SK-N-SH treated with all-trans-retinoic acid at 6 μM for 48 hours (cell line): ENCODE measurements at regions not wholly inside any gene's neighbourhood (a gene's known extent, or its start where the extent isn't known, plus 50 kb on each side); places are given as distances from the start of the nearest gene placed in this dataset.

Experiments used
- ATAC-seq: fragments of 200-7000 bp; cut with Tn5 transposase; 3 replicates; pipeline ENCODE4 v1.9.1; 2020; ENCODE audit warnings: mild to moderate bottlenecking, moderate library complexity
- ARNTL ChIP-seq: fragments of 450-650 bp; formaldehyde crosslinking; IDR thresholded peaks from 2 replicates; pipeline ENCODE4 v1.5.0; 2020; ENCODE audit warnings: low read depth, mild to moderate bottlenecking, moderate library complexity, borderline replicate concordance
- CREB5 ChIP-seq: fragments of 250-450 bp; sonication (Bioruptor Pico); IDR thresholded peaks from 2 replicates; pipeline ENCODE4 v1.5.1; 2020; ENCODE audit warnings: low read depth, mild to moderate bottlenecking, moderate library complexity
- CSDC2 ChIP-seq: fragments of 250-450 bp; sonication (Bioruptor Pico); IDR thresholded peaks from 2 replicates; pipeline ENCODE4 v1.5.0; 2020; ENCODE audit warnings: mild to moderate bottlenecking, moderate library complexity
- CSRNP3 ChIP-seq: fragments of 250-450 bp; sonication (Bioruptor Pico); IDR thresholded peaks from 2 replicates; pipeline ENCODE4 v1.5.1; 2021; ENCODE audit warnings: mild to moderate bottlenecking, moderate library complexity
- ESRRG ChIP-seq: fragments of 250-450 bp; sonication (Bioruptor Pico); IDR thresholded peaks from 2 replicates; pipeline ENCODE4 v1.6.1; 2021; ENCODE audit warnings: mild to moderate bottlenecking
- GLIS3 ChIP-seq: fragments of 250-450 bp; sonication (Bioruptor Pico); IDR thresholded peaks from 2 replicates; pipeline ENCODE4 v1.5.0; 2020; ENCODE audit warnings: mild to moderate bottlenecking, moderate library complexity
- ISL1 ChIP-seq: fragments of 250-450 bp; sonication (Bioruptor Pico); IDR thresholded peaks from 2 replicates; pipeline ENCODE4 v2.1.2; 2022; ENCODE audit warnings: mild to moderate bottlenecking, moderate library complexity
- OSR1 ChIP-seq: fragments of 250-450 bp; sonication (Bioruptor Pico); IDR thresholded peaks from 2 replicates; pipeline ENCODE4 v1.8.0; 2022; ENCODE audit warnings: moderate library complexity, mild to moderate bottlenecking, inconsistent platforms
- PATZ1 ChIP-seq: fragments of 250-450 bp; sonication (Bioruptor Pico); IDR thresholded peaks from 2 replicates; pipeline ENCODE4 v1.8.0; 2020; ENCODE audit warnings: mild to moderate bottlenecking, moderate library complexity, borderline replicate concordance
- POU6F1 ChIP-seq: fragments of 250-450 bp; sonication (Bioruptor Pico); IDR thresholded peaks from 2 replicates; pipeline ENCODE4 v1.8.0; 2021; ENCODE audit warnings: low read depth, mild to moderate bottlenecking, moderate library complexity, borderline replicate concordance
- PPARA ChIP-seq: fragments of 250-450 bp; sonication (Bioruptor Pico); IDR thresholded peaks from 2 replicates; pipeline ENCODE4 v1.5.0; 2020; ENCODE audit warnings: mild to moderate bottlenecking, borderline replicate concordance
- RARB ChIP-seq: fragments of 250-450 bp; sonication (Bioruptor Pico); IDR thresholded peaks from 2 replicates; pipeline ENCODE4 v1.8.0; 2021; ENCODE audit warnings: mild to moderate bottlenecking, moderate library complexity
- SNAI2 ChIP-seq: fragments of 250-450 bp; sonication (Bioruptor Pico); IDR thresholded peaks from 2 replicates; pipeline ENCODE4 v1.5.0; 2020; ENCODE audit warnings: mild to moderate bottlenecking, moderate library complexity
- TOX ChIP-seq: fragments of 250-450 bp; sonication (Bioruptor Pico); IDR thresholded peaks from 2 replicates; pipeline ENCODE4 v1.8.0; 2021; ENCODE audit warnings: mild to moderate bottlenecking, moderate library complexity, borderline replicate concordance
- TSHZ2 ChIP-seq: fragments of 250-450 bp; sonication (Bioruptor Pico); IDR thresholded peaks from 2 replicates; pipeline ENCODE4 v1.5.0; 2020; ENCODE audit warnings: mild to moderate bottlenecking, moderate library complexity
- ZC3H10 ChIP-seq: fragments of 250-450 bp; sonication (Bioruptor Pico); IDR thresholded peaks from 2 replicates; pipeline ENCODE4 v1.5.1; 2021; ENCODE audit warnings: mild to moderate bottlenecking, moderate library complexity
- ZFP3 ChIP-seq: fragments of 250-450 bp; sonication (Bioruptor Pico); IDR thresholded peaks from 2 replicates; pipeline ENCODE4 v1.5.0; 2020; ENCODE audit warnings: mild to moderate bottlenecking, moderate library complexity
- ZFP30 ChIP-seq: fragments of 450-650 bp; formaldehyde crosslinking; IDR thresholded peaks from 2 replicates; pipeline ENCODE4 v1.5.0; 2022; ENCODE audit warnings: mild to moderate bottlenecking, moderate library complexity
- ZNF565 ChIP-seq: fragments of 450-650 bp; formaldehyde crosslinking; conservative IDR thresholded peaks from 2 replicates; pipeline ENCODE4 v1.5.0; 2020; ENCODE audit warnings: low read depth, mild to moderate bottlenecking, moderate library complexity
- ZNF70 ChIP-seq: fragments of 450-650 bp; formaldehyde crosslinking; IDR thresholded peaks from 2 replicates; pipeline ENCODE4 v1.5.0; 2020; ENCODE audit warnings: mild to moderate bottlenecking, moderate library complexity
- ZNF8 ChIP-seq: fragments of 450-650 bp; formaldehyde crosslinking; IDR thresholded peaks from 2 replicates; pipeline ENCODE4 v1.5.0; 2020; ENCODE audit warnings: mild to moderate bottlenecking, moderate library complexity

GRCh38 chr9:89734600-89735041 lies 129.8 kb downstream of the GADD45G start:
- ATAC-seq = no peak
- TF ChIP-seq ZNF565 (CRISPR knock-in tag) (no peak), TOX (CRISPR knock-in tag) (no peak), ZNF8 (CRISPR knock-in tag) (no peak), PPARA (CRISPR knock-in tag) (no peak), GLIS3 (CRISPR knock-in tag) (no peak), ISL1 (CRISPR knock-in tag) (no peak), CSRNP3 (CRISPR knock-in tag) (no peak), ESRRG (no peak), ZFP30 (no peak), OSR1 (CRISPR knock-in tag) (no peak), PATZ1 (CRISPR knock-in tag) (no peak), ZC3H10 (CRISPR knock-in tag) (no peak), ZFP3 (CRISPR knock-in tag) (no peak), POU6F1 (CRISPR knock-in tag) (no peak), TSHZ2 (no peak), ARNTL (CRISPR knock-in tag) (no peak), CSDC2 (no peak)

GRCh38 chr9:89738137-89738932 lies 133.5 kb downstream of the GADD45G start:
- TF ChIP-seq CREB5 (CRISPR knock-in tag) (no peak), ARNTL (CRISPR knock-in tag) (no peak), ZC3H10 (CRISPR knock-in tag) (no peak), ZFP30 (no peak), ZFP3 (CRISPR knock-in tag) (no peak)
- ATAC-seq = no peak

GRCh38 chr9:89739511-89739910 lies 134.7 kb downstream of the GADD45G start:
- ATAC-seq = no peak
- TF ChIP-seq SNAI2 (CRISPR knock-in tag) = no peak
- no peak for TF ChIP-seq ZNF70 (CRISPR knock-in tag)
- no peak for TF ChIP-seq RARB (CRISPR knock-in tag)
- TF ChIP-seq CREB5 (CRISPR knock-in tag) = no peak
- no peak for TF ChIP-seq ZNF565 (CRISPR knock-in tag)
- no peak for TF ChIP-seq ISL1 (CRISPR knock-in tag)
- no peak for TF ChIP-seq OSR1 (CRISPR knock-in tag)
- no peak for TF ChIP-seq PPARA (CRISPR knock-in tag)
- no peak for TF ChIP-seq CSRNP3 (CRISPR knock-in tag)
- no peak for TF ChIP-seq POU6F1 (CRISPR knock-in tag)
- no peak for TF ChIP-seq ZNF8 (CRISPR knock-in tag)
